ENCODE measurements at regions not wholly inside any gene's neighbourhood (a gene's known extent, or its start where the extent isn't known, plus 50 kb on each side); places are given as distances from the start of the nearest gene placed in this dataset.

GRCh38 chr9:73951147-73951546 is 546.0 kb upstream of the RORB start:
- Histone ChIP-seq H3K36me3 (ENCODE audit: control insufficient read depth in 2 of 2, extremely low read depth in 1 of 2, insufficient read depth in 2 of 2, low read length in 2 of 2) (no peaks in the 10 kb centered on the region), H3K4me3 (replicated peaks in 1 of 3; ENCODE audit: insufficient read depth in 1 of 3, low read depth in 1 of 3, low read length in 3 of 3) (no peak overlapping the region), H3K27me3 (ENCODE audit: control insufficient read depth in 2 of 2, insufficient read depth in 2 of 2, low read length in 2 of 2) (no peaks in the 10 kb centered on the region), H2AFZ (ENCODE audit: low read depth, low read length) (no peak overlapping the region), H3K4me2 (ENCODE audit: insufficient read depth, low read length) (no peak overlapping the region), H3K9ac (replicated peaks; ENCODE audit: extremely low read depth, insufficient read depth, low read length) (no peak overlapping the region), H3K4me1 (ENCODE audit: control insufficient read depth, extremely low read depth, insufficient read depth, low read length) (no peaks in the 10 kb centered on the region), H3K9me1 (replicated peaks; ENCODE audit: control insufficient read depth, extremely low read depth, insufficient read depth, low read length) (no peaks in the 10 kb centered on the region), H3K79me2 (ENCODE audit: control insufficient read depth, insufficient read depth, low read length) (no peaks in the 10 kb centered on the region), H3K27ac (ENCODE audit: insufficient read depth, low read depth, low read length) (no peak overlapping the region), H4K20me1 (replicated peaks; ENCODE audit: control insufficient read depth, extremely low read depth, insufficient read depth, low read length) (no peaks in the 10 kb centered on the region), H3K9me3 (replicated peaks; ENCODE audit: control insufficient read depth, insufficient read depth, low read length) (no peaks in the 10 kb centered on the region)
- TF ChIP-seq EZH2 (IDR thresholded peaks at IDR 0.05; ENCODE audit: borderline replicate concordance, low read depth, low read length, severe bottlenecking) (no peak), GATA2 (IDR thresholded peaks at IDR 0.05; ENCODE audit: insufficient read depth, insufficient read length, low read depth, low read length) (no peak), POLR2A (IDR thresholded peaks at IDR 0.05; ENCODE audit: low read depth, low read length) (no peak), CTCF (IDR thresholded peaks at IDR 0.05; ENCODE audit: extremely low read depth in 1 of 2, insufficient read depth in 1 of 2, low read depth in 1 of 2, low read length in 2 of 2) (no peak), MAX (IDR thresholded peaks at IDR 0.05; ENCODE audit: insufficient read depth, insufficient read length) (no peak), FOS (IDR thresholded peaks at IDR 0.05; ENCODE audit: borderline replicate concordance, insufficient read depth, low read length) (no peak), POLR2AphosphoS5 (IDR thresholded peaks at IDR 0.05; ENCODE audit: insufficient read depth, low read depth, low read length) (no peak), JUN (IDR thresholded peaks at IDR 0.05; ENCODE audit: borderline replicate concordance, insufficient read depth, insufficient read length, low read depth) (no peak), MYC (IDR thresholded peaks at IDR 0.05; ENCODE audit: low read depth, low read length) (no peak)
- POLR2A ChIA-PET = no interaction called here
- CTCF ChIA-PET = no interaction called here
- DNase-seq (ENCODE audit: low read depth, low spot score) (no peak), FAIRE-seq (no peak)
- no TSS peak for BruUV-seq (replicated peaks)
- dilution Hi-C loops (cut with MboI; ENCODE audit: extremely low pct_ligation_motif_present, low sequenced_read_pairs) = no loop called here
- intact Hi-C loops (cut with micrococcal nuclease) = no loop called here

All from endothelial cell of umbilical vein (primary cell).